KMS-11 (cell line): ENCODE measurements at regions not wholly inside any gene's neighbourhood (a gene's known extent, or its start where the extent isn't known, plus 50 kb on each side); places are given as distances from the start of the nearest gene placed in this dataset.

Source experiments
- H2AFZ ChIP-seq: fragments of 200-600 bp; sonication (generic); 2 replicates; pipeline ENCODE4 v1.6.1; 2016; ENCODE audit warnings: antibody characterized with exemption, mixed run types, low read depth
- H3K27ac ChIP-seq: fragments of 200-600 bp; sonication (generic); 2 replicates; pipeline ENCODE4 v1.6.1; 2016; ENCODE audit warnings: mild to moderate bottlenecking, mixed run types
- H3K27me3 ChIP-seq: fragments of 200-600 bp; sonication (generic); 2 replicates; pipeline ENCODE4 v1.6.1; 2017; ENCODE audit warnings: mild to moderate bottlenecking, low read depth, mixed run types, moderate library complexity; ENCODE audit not compliant: insufficient read depth
- H3K36me3 ChIP-seq: fragments of 200-600 bp; sonication (generic); 2 replicates; pipeline ENCODE4 v1.6.1; 2017; ENCODE audit warnings: mild to moderate bottlenecking, mixed run types; ENCODE audit not compliant: insufficient read depth
- H3K4me1 ChIP-seq: fragments of 200-600 bp; sonication (generic); 2 replicates; pipeline ENCODE4 v1.6.1; 2016; ENCODE audit warnings: mild to moderate bottlenecking, low read depth, mixed run types; ENCODE audit not compliant: poor library complexity, severe bottlenecking
- H3K4me2 ChIP-seq: fragments of 200-600 bp; sonication (generic); 2 replicates; pipeline ENCODE4 v1.7.0; 2016; ENCODE audit warnings: mild to moderate bottlenecking, mixed run types
- H3K4me3 ChIP-seq: fragments of 200-600 bp; sonication (generic); IDR thresholded peaks from 2 replicates; pipeline ENCODE4 v1.6.1; 2017; ENCODE audit warnings: low read depth, low read length, mixed read lengths; ENCODE audit not compliant: insufficient read depth
- H3K79me2 ChIP-seq: fragments of 200-600 bp; sonication (generic); 2 replicates; pipeline ENCODE4 v1.6.1; 2016; ENCODE audit warnings: low read depth, mixed run types; ENCODE audit not compliant: insufficient read depth
- H3K9ac ChIP-seq: fragments of 200-600 bp; sonication (generic); 2 replicates; pipeline ENCODE4 v1.6.1; 2016; ENCODE audit warnings: mild to moderate bottlenecking, mixed run types
- H4K20me1 ChIP-seq: fragments of 200-600 bp; sonication (generic); 2 replicates; pipeline ENCODE4 v1.6.1; 2016; ENCODE audit warnings: mild to moderate bottlenecking, mixed run types; ENCODE audit not compliant: insufficient read depth
- CTCF ChIP-seq: fragments of 200-600 bp; sonication (generic); conservative IDR thresholded peaks from 2 replicates; pipeline ENCODE4 v1.6.1; 2017; ENCODE audit warnings: low read depth, mild to moderate bottlenecking, antibody characterized with exemption, low read length, moderate library complexity, mixed read lengths

DNA sequence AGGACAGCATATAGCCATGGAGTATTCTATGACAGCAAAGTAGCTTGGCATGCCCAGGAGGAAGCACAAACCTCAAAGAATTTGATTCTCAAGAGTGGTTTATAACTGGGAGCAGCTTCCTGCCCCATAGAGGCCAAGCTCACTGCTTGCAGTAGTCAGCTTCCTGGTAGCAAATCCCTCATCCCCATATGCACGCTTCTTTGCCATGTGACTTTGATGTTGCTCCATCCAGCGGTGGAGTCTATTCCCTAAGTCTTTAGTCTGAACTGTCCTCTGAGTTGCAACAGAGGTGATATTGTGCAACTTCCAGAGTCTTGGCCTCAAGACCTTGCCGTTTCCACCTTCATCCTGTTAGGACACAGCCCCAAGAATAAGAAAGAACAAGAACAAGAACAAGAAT lies 996.8 kb upstream of the TMEM132C start:
- Histone ChIP-seq H3K9ac (no peak overlapping the region), H3K27ac (no peak overlapping the region), H3K4me1 (no peaks in the 10 kb centered on the region), H2AFZ (no peak overlapping the region), H3K4me3 (no peak overlapping the region), H3K36me3 (no peaks in the 10 kb centered on the region), H4K20me1 (no peaks in the 10 kb centered on the region), H3K79me2 (no peaks in the 10 kb centered on the region), H3K27me3 (no peaks in the 10 kb centered on the region), H3K4me2 (no peak overlapping the region)
- TF ChIP-seq CTCF, result no peak

GRCh38 chr12:127271776-127272175 lies 995.2 kb upstream of the TMEM132C start:
- Histone ChIP-seq H4K20me1 (no peaks in the 10 kb centered on the region), H3K79me2 (no peaks in the 10 kb centered on the region), H3K36me3 (no peaks in the 10 kb centered on the region), H2AFZ (no peak overlapping the region), H3K27ac (no peak overlapping the region), H3K4me2 (no peak overlapping the region), H3K4me1 (no peaks in the 10 kb centered on the region), H3K27me3 (no peaks in the 10 kb centered on the region), H3K4me3 (no peak overlapping the region), H3K9ac (no peak overlapping the region)
- no peak for TF ChIP-seq CTCF

DNA sequence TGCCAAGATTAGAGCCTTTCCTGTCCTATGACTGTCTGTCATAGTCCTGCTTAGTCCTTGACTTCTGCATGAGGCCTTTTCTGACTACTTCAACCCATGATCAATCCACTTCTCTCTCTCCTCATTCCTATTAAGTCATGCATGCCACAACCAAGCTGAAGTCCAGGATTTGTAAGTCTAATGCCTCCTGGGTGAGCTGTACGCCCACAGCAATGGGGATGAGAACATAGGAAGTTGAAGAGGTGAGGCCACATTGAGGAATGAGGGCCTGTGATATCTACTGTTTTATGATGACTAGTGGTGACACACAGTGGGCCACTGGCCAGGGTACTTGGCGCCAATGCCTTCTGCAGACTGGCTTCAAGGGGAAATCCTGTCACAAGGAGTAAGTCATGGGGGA lies 994.1 kb upstream of the TMEM132C start:
- H3K79me2 ChIP-seq, result no peaks in the 10 kb centered on the region
- H3K27me3 ChIP-seq, result no peaks in the 10 kb centered on the region
- no peaks in the 10 kb centered on the region for H4K20me1 ChIP-seq
- H2AFZ ChIP-seq, result no peak overlapping the region
- H3K9ac ChIP-seq, result no peak overlapping the region
- no peaks in the 10 kb centered on the region for H3K36me3 ChIP-seq
- no peak for TF ChIP-seq CTCF
- H3K4me3 ChIP-seq, result no peak overlapping the region
- no peaks in the 10 kb centered on the region for H3K4me1 ChIP-seq
- H3K4me2 ChIP-seq, result no peak overlapping the region
- H3K27ac ChIP-seq, result no peak overlapping the region

DNA sequence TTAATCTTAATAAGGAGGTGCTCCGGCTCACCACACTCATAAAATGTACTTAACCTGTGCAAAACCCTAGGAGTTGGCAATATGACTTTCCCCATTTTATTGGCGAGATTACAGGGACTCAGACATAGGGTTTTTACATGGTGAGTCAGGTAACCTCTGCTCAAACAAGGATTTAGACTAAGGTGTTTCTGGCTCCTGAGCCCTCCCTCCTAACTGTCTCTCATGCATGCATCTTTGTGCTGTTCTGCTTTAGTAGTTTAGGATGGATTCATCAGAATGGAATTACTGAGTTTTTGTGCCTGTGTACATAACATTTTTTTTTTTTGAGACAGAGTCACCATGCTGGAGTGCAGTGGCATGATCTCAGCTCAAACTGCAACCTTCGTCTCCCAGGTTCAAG lies 993.3 kb upstream of the TMEM132C start:
- TF ChIP-seq CTCF, result no peak

DNA sequence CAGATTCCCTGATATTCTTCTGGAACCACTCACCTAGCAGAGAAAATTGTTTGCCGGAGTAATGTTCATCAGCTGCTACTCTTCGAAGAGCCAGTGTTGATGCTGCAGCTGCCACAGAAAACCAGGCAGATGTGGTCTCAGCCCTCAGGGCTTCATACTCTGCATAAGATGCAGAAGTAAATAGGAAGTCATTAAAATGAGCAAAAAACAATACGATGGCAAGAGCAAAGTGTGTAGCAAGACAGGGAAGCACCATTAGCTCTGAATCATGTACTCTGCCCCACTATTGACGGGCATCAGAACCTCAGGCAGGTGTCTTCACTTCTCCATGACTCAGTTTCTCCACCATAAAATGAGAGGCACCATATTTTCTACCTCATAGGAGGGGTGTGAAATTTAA lies 991.6 kb upstream of the TMEM132C start:
- no peaks in the 10 kb centered on the region for H4K20me1 ChIP-seq
- no peak overlapping the region for H3K9ac ChIP-seq
- H2AFZ ChIP-seq, result no peak overlapping the region
- no peaks in the 10 kb centered on the region for H3K79me2 ChIP-seq
- no peak overlapping the region for H3K4me2 ChIP-seq
- TF ChIP-seq CTCF, result no peak
- no peak overlapping the region for H3K27ac ChIP-seq
- no peaks in the 10 kb centered on the region for H3K27me3 ChIP-seq
- no peaks in the 10 kb centered on the region for H3K36me3 ChIP-seq
- no peaks in the 10 kb centered on the region for H3K4me1 ChIP-seq
- no peak overlapping the region for H3K4me3 ChIP-seq

More for the DNA sequence above, 993.3 kb upstream of the TMEM132C start:
- no peak overlapping the region for H3K4me2 ChIP-seq
- no peak overlapping the region for H3K9ac ChIP-seq
- no peak overlapping the region for H3K4me3 ChIP-seq
- H4K20me1 ChIP-seq, result no peaks in the 10 kb centered on the region
- no peaks in the 10 kb centered on the region for H3K27me3 ChIP-seq
- H3K4me1 ChIP-seq, result no peaks in the 10 kb centered on the region
- no peaks in the 10 kb centered on the region for H3K36me3 ChIP-seq
- no peaks in the 10 kb centered on the region for H3K79me2 ChIP-seq
- H2AFZ ChIP-seq, result no peak overlapping the region
- H3K27ac ChIP-seq, result no peak overlapping the region
